ENCODE measurements at regions not wholly inside any gene's neighbourhood (a gene's known extent, or its start where the extent isn't known, plus 50 kb on each side); places are given as distances from the start of the nearest gene placed in this dataset.

DNA sequence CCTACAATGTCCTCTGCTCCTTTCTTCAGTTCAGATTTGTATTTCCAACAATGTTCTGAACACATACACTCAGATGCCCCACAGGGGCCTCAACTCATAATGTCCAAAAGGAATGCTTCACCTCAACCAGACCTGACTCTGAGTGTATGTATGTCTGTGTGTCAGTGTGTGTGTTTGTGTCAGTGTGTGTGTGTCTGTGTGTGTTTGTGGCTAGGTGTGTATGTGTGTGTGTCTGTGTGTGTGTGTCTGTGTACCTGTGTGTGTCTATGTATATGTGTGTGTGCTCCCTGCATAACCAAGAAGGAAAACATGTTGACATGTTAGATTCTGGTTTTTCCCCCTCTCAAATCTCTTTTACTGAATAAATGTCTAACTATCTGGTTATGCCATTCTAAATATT is 87.3 kb upstream of the PCSK1 start:
- no peak overlapping the region for H3K4me3 ChIP-seq
- no peaks in the 10 kb centered on the region for H3K36me3 ChIP-seq
- no peak overlapping the region for H3K27ac ChIP-seq
- no peak for DNase-seq
- H3K27me3 ChIP-seq = no peaks in the 10 kb centered on the region
- H3K4me1 ChIP-seq = peaks cover 0 to 12% (median 0%) of the 10 kb centered on the region in 3 donors
- H3K9me3 ChIP-seq = no peaks in the 10 kb centered on the region
- intact Hi-C loops (cut with DNase I) = no loop called here
- TF ChIP-seq POLR2A (IDR thresholded peaks at IDR 0.05) = no peak
- TF ChIP-seq, protein P1, sequence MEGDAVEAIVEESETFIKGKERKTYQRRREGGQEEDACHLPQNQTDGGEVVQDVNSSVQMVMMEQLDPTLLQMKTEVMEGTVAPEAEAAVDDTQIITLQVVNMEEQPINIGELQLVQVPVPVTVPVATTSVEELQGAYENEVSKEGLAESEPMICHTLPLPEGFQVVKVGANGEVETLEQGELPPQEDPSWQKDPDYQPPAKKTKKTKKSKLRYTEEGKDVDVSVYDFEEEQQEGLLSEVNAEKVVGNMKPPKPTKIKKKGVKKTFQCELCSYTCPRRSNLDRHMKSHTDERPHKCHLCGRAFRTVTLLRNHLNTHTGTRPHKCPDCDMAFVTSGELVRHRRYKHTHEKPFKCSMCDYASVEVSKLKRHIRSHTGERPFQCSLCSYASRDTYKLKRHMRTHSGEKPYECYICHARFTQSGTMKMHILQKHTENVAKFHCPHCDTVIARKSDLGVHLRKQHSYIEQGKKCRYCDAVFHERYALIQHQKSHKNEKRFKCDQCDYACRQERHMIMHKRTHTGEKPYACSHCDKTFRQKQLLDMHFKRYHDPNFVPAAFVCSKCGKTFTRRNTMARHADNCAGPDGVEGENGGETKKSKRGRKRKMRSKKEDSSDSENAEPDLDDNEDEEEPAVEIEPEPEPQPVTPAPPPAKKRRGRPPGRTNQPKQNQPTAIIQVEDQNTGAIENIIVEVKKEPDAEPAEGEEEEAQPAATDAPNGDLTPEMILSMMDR (IDR thresholded peaks at IDR 0.05) = no peak

DNA sequence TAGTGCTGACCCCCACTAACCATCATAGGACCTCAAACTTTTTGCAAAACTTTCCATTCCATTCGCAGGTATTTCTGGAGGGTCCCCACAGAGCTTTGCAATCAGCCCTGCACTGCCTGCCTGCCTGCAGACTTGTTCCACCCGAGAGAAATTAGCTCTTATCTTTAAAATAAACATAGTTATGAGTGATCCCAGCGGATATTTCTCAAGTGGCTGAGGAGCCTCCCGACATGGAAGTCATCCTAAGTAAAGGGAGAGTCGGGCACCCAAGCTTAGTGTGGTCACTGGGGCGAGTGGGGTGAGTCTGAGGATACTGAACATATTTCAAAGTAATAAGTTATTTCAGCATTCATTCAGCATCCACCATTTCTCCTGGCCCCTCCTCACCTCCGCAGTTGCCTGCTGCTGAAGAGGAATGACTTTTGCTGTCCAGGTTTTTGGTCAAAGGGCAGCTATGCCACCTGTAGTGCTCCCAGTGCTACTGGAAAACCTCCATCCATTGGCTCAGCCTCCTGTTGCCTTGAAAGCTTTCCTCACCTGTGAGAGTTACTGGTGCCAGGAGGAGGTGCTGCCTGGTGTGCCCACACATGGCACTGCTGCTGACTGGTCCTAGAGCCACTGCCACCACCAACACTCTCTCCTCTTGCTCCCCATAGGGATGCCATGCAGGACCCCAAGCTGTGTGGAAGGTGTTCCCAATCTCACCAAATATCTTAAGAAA is 89.7 kb upstream of the PCSK1 start:
- no peaks in the 10 kb centered on the region for H3K36me3 ChIP-seq
- H3K9me3 ChIP-seq = no peaks in the 10 kb centered on the region
- 67 to 87% methylated on average over 7 of the region's 7 CpGs for WGBS, 2 donors
- H3K4me3 ChIP-seq = no peak overlapping the region
- TF ChIP-seq, protein P1 (IDR thresholded peaks at IDR 0.05) = no peak
- no peak for TF ChIP-seq POLR2A (IDR thresholded peaks at IDR 0.05)
- intact Hi-C loops (cut with DNase I) = no loop called here
- H3K4me1 ChIP-seq = no peaks in the 10 kb centered on the region
- no peak for DNase-seq
- no peaks in the 10 kb centered on the region for H3K27me3 ChIP-seq
- no peak overlapping the region for H3K27ac ChIP-seq

DNA sequence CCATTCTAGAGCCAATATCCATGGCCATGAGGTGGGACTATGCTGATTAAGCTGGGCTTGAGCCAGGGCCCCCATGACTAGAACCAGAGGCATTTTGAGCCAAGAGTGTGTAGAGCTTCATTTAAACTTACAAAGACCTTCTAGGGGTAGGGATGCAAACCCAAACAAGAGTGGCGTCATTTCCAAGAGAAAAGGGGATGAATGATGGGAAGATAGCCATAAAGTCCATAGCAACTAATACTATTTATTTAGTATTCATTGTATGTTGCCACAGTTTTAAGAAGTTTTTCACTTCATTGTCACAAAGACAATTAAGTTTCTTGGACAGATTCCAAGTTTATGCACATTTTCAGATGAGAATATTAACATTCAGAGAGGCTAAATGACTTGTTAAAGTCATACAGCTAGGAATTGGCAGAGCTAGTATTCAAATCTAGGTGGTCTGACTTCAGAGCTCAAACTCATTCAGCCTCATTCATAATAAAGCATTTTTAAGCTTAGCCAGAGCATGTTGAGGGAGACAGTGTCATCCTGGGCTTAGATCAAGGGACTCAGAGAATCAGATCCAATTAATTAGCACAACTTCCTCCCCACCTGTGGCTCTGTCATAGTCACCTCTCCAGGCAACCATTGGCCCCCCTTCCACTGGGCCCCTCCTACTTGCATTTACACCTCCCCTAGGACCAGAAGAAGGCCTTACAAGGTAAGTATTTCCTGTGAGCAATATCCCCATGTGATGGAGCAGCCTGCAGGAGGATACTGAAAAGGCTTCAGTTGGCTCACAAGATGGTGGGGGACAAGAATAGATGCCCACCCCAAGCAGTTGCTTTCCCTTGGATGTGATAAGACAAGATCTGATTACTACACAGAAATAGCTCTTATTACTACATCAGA is 95.0 kb upstream of the PCSK1 start:
- no peaks in the 10 kb centered on the region for H3K9me3 ChIP-seq
- H3K27me3 ChIP-seq = no peaks in the 10 kb centered on the region
- H3K4me3 ChIP-seq = no peak overlapping the region
- H3K27ac ChIP-seq = no peak overlapping the region
- no peak for DNase-seq
- WGBS, 2 donors = 68 to 76% methylated on average over 1 of the region's 1 CpG
- peaks cover 0 to 8% (median 0%) of the 10 kb centered on the region in 3 donors for H3K4me1 ChIP-seq
- TF ChIP-seq, protein P1 (IDR thresholded peaks at IDR 0.05) = no peak
- TF ChIP-seq POLR2A (IDR thresholded peaks at IDR 0.05) = no peak
- intact Hi-C loops (cut with DNase I) = no loop called here
- no peaks in the 10 kb centered on the region for H3K36me3 ChIP-seq

DNA sequence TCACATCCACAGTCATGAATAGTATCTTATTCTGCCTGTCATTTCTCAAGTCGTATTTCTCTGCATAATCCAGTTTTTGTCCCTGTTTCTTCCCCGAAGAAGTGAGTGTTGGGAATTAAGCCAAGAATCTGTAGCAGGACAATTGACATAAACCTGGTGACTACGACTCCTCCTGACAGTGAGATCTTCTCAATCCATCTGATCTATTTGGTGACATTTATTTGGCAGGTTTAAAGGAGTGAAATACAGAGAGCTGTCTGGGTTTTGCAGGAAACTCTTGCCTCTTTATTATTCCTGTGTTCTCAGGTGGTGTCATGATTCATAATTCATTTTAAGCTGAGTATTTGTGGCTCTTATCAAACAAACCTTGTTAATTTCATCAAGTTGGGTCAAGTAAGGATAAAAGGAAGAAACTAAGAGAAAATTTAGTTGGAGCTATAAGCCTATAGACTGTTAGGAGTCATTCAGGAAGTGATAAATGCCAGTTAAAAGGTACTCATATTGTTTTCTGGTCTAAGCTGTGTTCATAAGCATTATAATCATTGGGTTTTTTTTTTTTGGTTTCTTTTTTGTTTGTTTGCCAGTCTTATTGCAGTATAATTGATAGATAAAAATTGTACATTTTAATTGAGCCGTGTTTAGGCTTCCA is 95.9 kb upstream of the PCSK1 start:
- Histone ChIP-seq H3K9me3 (no peaks in the 10 kb centered on the region), H3K4me3 (no peak overlapping the region), H3K36me3 (no peaks in the 10 kb centered on the region), H3K27ac (no peak overlapping the region), H3K4me1 (peaks cover 0 to 8% (median 0%) of the 10 kb centered on the region in 3 donors), H3K27me3 (no peaks in the 10 kb centered on the region)
- TF ChIP-seq, protein P1 (IDR thresholded peaks at IDR 0.05) = no peak
- TF ChIP-seq POLR2A (IDR thresholded peaks at IDR 0.05) = no peak
- WGBS, 2 donors = 36% methylated on average over 4 of the region's 4 CpGs
- intact Hi-C loops (cut with DNase I) = no loop called here
- DNase-seq = no peak

DNA sequence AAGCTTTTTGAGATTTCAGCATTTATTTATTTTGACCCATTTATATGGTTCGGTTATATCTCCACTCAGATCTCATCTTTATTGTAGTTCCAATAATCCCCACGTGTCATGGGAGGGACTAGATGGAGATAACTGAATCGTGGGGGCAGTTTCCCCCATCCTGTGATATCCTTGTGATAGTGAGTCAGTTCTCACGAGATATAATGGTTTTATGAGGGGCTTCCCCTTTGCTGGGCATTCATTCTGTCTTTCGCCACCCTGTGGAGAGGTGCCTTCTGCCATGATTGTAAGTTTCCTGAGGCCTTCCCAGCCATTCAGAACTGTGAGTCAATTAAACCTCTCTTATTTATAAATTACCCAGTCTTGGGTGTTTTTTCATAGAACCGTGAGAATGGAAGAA is 96.5 kb upstream of the PCSK1 start:
- peaks cover 0 to 8% (median 0%) of the 10 kb centered on the region in 3 donors for H3K4me1 ChIP-seq
- no peaks in the 10 kb centered on the region for H3K9me3 ChIP-seq
- H3K36me3 ChIP-seq = no peaks in the 10 kb centered on the region
- H3K27me3 ChIP-seq = no peaks in the 10 kb centered on the region
- no peak for TF ChIP-seq POLR2A (IDR thresholded peaks at IDR 0.05)
- TF ChIP-seq, protein P1 (IDR thresholded peaks at IDR 0.05) = no peak
- 81% methylated on average over 6 of the region's 6 CpGs for WGBS, 2 donors
- no peak for DNase-seq
- no peak overlapping the region for H3K4me3 ChIP-seq
- intact Hi-C loops (cut with DNase I) = no loop called here
- H3K27ac ChIP-seq = no peak overlapping the region

All from esophagus squamous epithelium (tissue), 5 donors.